Erythroblast (primary cell): ENCODE measurements at regions not wholly inside any gene's neighbourhood (a gene's known extent, or its start where the extent isn't known, plus 50 kb on each side); places are given as distances from the start of the nearest gene placed in this dataset.

ENCODE experiments used
- GATA1 ChIP-seq: IDR thresholded peaks from 2 replicates; pipeline ENCODE4 v1.6.1; 2011; ENCODE audit warnings: low read depth, mild to moderate bottlenecking, control low read depth, low read length, moderate library complexity
- POLR2A ChIP-seq: IDR thresholded peaks from 2 replicates; pipeline ENCODE4 v1.6.1; 2011; ENCODE audit warnings: mild to moderate bottlenecking, low read length

GRCh38 chr7:110399421-110399820 is 691.5 kb upstream of the LRRN3 start:
- TF ChIP-seq POLR2A (no peak), GATA1 (no peak)
